Lung (tissue), 11 donors: ENCODE measurements at regions not wholly inside any gene's neighbourhood (a gene's known extent, or its start where the extent isn't known, plus 50 kb on each side); places are given as distances from the start of the nearest gene placed in this dataset.
A peak's percentile ranks its signal among the peaks of the same experiment; 100 is the strongest.

Source experiments
- ATAC-seq: fragments of 200-7000 bp; cut with Tn5 transposase; one replicate; pipeline ENCODE4 v1.9.1; 2020; ENCODE audit warnings: moderate number of reproducible peaks; ENCODE audit not compliant: insufficient read depth, low FRiP score
- DNase-seq, 3 donors: peaks; one replicate each; pipeline ENCODE4 v3.0.0-alpha.2; 2013 to 2017
- H3K27ac ChIP-seq, 2 donors: one replicate each; pipeline ENCODE4 v1.5.1; 2013; ENCODE audit warnings: mild to moderate bottlenecking in 2 of 2, moderate library complexity in 2 of 2, control low read depth in 1 of 2, inconsistent platforms in 1 of 2, low read depth in 1 of 2, low read length in 1 of 2
- H3K27me3 ChIP-seq, 3 donors: one replicate each; pipeline ENCODE4 v1.5.1; 2013; ENCODE audit warnings: low read length in 2 of 3; ENCODE audit not compliant: control insufficient read depth in 3 of 3, insufficient read depth in 3 of 3
- H3K36me3 ChIP-seq, 4 donors: one replicate each; pipeline ENCODE4 v1.5.1; 2013; ENCODE audit warnings: low read length in 4 of 4, mild to moderate bottlenecking in 1 of 4, moderate library complexity in 1 of 4; ENCODE audit not compliant: control insufficient read depth in 4 of 4, insufficient read depth in 4 of 4
- H3K4me1 ChIP-seq, 5 donors: one replicate each; pipeline ENCODE4 v1.5.1; 2013; ENCODE audit warnings: low read length in 5 of 5, mild to moderate bottlenecking in 2 of 5, moderate library complexity in 1 of 5; ENCODE audit not compliant: control insufficient read depth in 5 of 5, insufficient read depth in 5 of 5
- H3K4me3 ChIP-seq: one replicate; pipeline ENCODE4 v1.5.1; 2013; ENCODE audit warnings: mild to moderate bottlenecking, control low read depth, moderate library complexity
- H3K9ac ChIP-seq, 2 donors: one replicate each; pipeline ENCODE4 v1.5.1; 2013; ENCODE audit warnings: low read length in 2 of 2, control low read depth in 1 of 2; ENCODE audit not compliant: insufficient read depth in 1 of 2
- H3K9me3 ChIP-seq, 4 donors: one replicate each; pipeline ENCODE4 v1.5.1; 2013; ENCODE audit warnings: low read length in 3 of 4, mild to moderate bottlenecking in 1 of 4, moderate library complexity in 1 of 4; ENCODE audit not compliant: control insufficient read depth in 4 of 4, insufficient read depth in 3 of 4
- WGBS, 2 donors: extraction: QIAGEN DNeasy Blood & Tissue Kit; methylation state at CpG; one replicate each; pipeline ENCODE4 v1.1.7; 2013; 5-methylcytosine and 5-hydroxymethylcytosine counted together
- TF ChIP-seq, protein P1 (sequence below): IDR thresholded peaks from 2 replicates; pipeline ENCODE4 v1.5.1; 2012; ENCODE audit warnings: mild to moderate bottlenecking; ENCODE audit errors: control extremely low read depth, extremely low read depth
- donor health status: control.
- donor health status: control.
- donor health status: Bipolar disorder and iron deficiency.
- donor health status: healthy.
- donor health status: DM: yes; HTN: yes; CAD: no.

GRCh38 chr3:65091565-65091964 lies 403.8 kb upstream of the ADAMTS9 start:
- ATAC-seq, result no peak

GRCh38 chr3:65083240-65083639 lies 395.4 kb upstream of the ADAMTS9 start:
- ATAC-seq, result no peak
- H3K4me1 ChIP-seq, result peaks cover 0 to 7% (median 0%) of the 10 kb centered on the region in 5 donors
- 56 to 61% methylated on average over 4 of the region's 4 CpGs for WGBS, 2 donors
- no peaks in the 10 kb centered on the region for H3K36me3 ChIP-seq
- peak in 1 of 3 donors; percentile 18 for DNase-seq
- H3K9me3 ChIP-seq, result no peaks in the 10 kb centered on the region
- H3K27ac ChIP-seq, result no peak overlapping the region
- no peak overlapping the region for H3K9ac ChIP-seq
- H3K4me3 ChIP-seq, result no peak overlapping the region
- TF ChIP-seq, protein P1, sequence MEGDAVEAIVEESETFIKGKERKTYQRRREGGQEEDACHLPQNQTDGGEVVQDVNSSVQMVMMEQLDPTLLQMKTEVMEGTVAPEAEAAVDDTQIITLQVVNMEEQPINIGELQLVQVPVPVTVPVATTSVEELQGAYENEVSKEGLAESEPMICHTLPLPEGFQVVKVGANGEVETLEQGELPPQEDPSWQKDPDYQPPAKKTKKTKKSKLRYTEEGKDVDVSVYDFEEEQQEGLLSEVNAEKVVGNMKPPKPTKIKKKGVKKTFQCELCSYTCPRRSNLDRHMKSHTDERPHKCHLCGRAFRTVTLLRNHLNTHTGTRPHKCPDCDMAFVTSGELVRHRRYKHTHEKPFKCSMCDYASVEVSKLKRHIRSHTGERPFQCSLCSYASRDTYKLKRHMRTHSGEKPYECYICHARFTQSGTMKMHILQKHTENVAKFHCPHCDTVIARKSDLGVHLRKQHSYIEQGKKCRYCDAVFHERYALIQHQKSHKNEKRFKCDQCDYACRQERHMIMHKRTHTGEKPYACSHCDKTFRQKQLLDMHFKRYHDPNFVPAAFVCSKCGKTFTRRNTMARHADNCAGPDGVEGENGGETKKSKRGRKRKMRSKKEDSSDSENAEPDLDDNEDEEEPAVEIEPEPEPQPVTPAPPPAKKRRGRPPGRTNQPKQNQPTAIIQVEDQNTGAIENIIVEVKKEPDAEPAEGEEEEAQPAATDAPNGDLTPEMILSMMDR, result no peak
- no peaks in the 10 kb centered on the region for H3K27me3 ChIP-seq

More at GRCh38 chr3:65091565-65091964, 403.8 kb upstream of the ADAMTS9 start:
- Histone ChIP-seq H3K36me3 (no peaks in the 10 kb centered on the region), H3K9ac (no peak overlapping the region), H3K27me3 (no peaks in the 10 kb centered on the region), H3K4me3 (no peak overlapping the region), H3K9me3 (no peaks in the 10 kb centered on the region), H3K4me1 (peaks cover 0 to 7% (median 2%) of the 10 kb centered on the region in 5 donors), H3K27ac (no peak overlapping the region)
- DNase-seq, result peak in 2 of 3 donors; percentile 25
- WGBS, 2 donors, result 72 to 77% methylated on average over 3 of the region's 3 CpGs
- TF ChIP-seq, protein P1, result no peak

DNA sequence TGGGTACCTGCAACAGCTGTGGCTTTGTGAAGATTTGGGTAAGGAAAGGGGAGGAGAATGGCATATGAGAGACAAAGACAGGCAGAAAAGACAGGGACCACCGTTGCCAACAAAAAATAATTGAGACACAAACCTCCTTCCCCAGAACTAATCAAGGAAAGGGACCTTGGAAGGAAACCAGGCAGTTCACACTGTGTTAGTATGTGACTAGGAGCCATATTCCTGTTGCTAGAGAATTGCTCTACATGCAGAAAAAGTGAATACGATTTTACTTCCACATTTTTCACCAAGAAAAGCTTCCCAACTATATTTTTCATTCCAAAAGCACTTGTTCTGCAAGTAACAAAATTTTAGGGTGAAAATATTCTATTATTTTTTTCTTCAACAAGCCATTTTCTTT lies 393.7 kb upstream of the ADAMTS9 start:
- TF ChIP-seq, protein P1, result no peak
- ATAC-seq (no peak), DNase-seq (no peak)
- H3K9me3 ChIP-seq, result no peaks in the 10 kb centered on the region
- no peak overlapping the region for H3K9ac ChIP-seq
- H3K4me3 ChIP-seq, result no peak overlapping the region
- no peaks in the 10 kb centered on the region for H3K36me3 ChIP-seq
- H3K4me1 ChIP-seq, result peaks cover 0 to 2% (median 0%) of the 10 kb centered on the region in 5 donors
- H3K27ac ChIP-seq, result no peak overlapping the region
- H3K27me3 ChIP-seq, result no peaks in the 10 kb centered on the region
- 60 to 64% methylated on average over 2 of the region's 2 CpGs for WGBS, 2 donors

GRCh38 chr3:65080432-65080831 lies 392.6 kb upstream of the ADAMTS9 start:
- ATAC-seq, result no peak
- peaks cover 0 to 2% (median 0%) of the 10 kb centered on the region in 5 donors for H3K4me1 ChIP-seq
- DNase-seq, result no peak
- TF ChIP-seq, protein P1, result no peak
- H3K4me3 ChIP-seq, result no peak overlapping the region
- H3K9me3 ChIP-seq, result no peaks in the 10 kb centered on the region
- no peaks in the 10 kb centered on the region for H3K36me3 ChIP-seq
- H3K9ac ChIP-seq, result no peak overlapping the region
- WGBS, 2 donors, result 77 to 79% methylated on average over 3 of the region's 3 CpGs
- no peaks in the 10 kb centered on the region for H3K27me3 ChIP-seq
- H3K27ac ChIP-seq, result no peak overlapping the region
